DOHH2 (cell line): ENCODE measurements at regions not wholly inside any gene's neighbourhood (a gene's known extent, or its start where the extent isn't known, plus 50 kb on each side); places are given as distances from the start of the nearest gene placed in this dataset.

Experiments
- CTCF ChIP-seq: fragments of 200-600 bp; sonication (generic); IDR thresholded peaks from one replicate; pipeline ENCODE4 v1.5.1; 2014; ENCODE audit warnings: antibody characterized with exemption, mild to moderate bottlenecking, low read depth, low read length; ENCODE audit not compliant: poor library complexity, severe bottlenecking
- EZH2phosphoT487 ChIP-seq: fragments of 200-600 bp; sonication (generic); IDR thresholded peaks from 2 replicates; pipeline ENCODE4 v1.6.1; 2017; ENCODE audit warnings: borderline replicate concordance, mild to moderate bottlenecking, antibody characterized with exemption, low read length, moderate library complexity, mixed read lengths

DNA sequence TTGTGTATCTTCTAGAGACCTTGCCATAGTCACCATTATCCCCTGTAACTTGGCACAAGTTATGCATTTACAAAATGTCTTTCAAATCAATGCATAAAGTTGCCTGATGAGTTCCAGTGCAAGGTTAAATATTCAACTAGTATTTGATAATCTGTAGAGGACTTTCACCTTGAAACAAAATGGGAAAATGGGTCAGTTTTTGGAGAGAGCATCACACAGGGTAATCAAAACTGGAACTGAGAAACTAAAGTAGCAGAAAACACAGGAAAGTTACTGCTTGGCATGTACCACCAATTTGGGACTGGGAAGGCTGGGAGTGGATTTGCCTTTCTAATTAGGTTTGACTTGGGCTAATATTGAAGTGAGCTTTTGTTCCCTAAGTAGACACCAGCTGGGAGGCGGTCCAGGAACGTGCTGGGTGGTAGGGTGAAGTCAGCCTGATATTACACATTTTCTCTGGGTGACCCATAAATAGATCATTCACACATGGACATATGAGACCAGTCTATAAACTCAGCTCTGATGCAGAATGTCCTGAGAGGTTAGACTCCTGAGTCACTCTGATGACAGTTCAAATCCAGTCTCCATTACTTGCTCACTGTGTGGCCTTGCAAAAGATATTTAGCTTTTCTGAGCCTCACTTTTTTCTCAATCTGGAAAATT is 152.3 kb downstream of the PCTP start:
- TF ChIP-seq CTCF, result no peak
- TF ChIP-seq EZH2phosphoT487, result no peak
